Endothelial cell of umbilical vein (primary cell): ENCODE measurements at regions not wholly inside any gene's neighbourhood (a gene's known extent, or its start where the extent isn't known, plus 50 kb on each side); places are given as distances from the start of the nearest gene placed in this dataset.

Experiments used
- BruUV-seq: library from RNA; stranded (reverse); fragments of 400-500 nt; replicated peaks from 2 replicates; lab custom pipeline; 2021; lab: Mats Ljungman, UMichigan
- CTCF ChIA-PET: fragments of 300-600, 350-600 bp; sonication (Branson Sonifier 250); formaldehyde crosslinking; loops from one replicate; lab custom pipeline; 2021; ENCODE audit warnings: antibody characterized with exemption, inconsistent platforms; lab: Charles Lee
- POLR2A ChIA-PET: fragments of 300-600, 350-600 bp; sonication (Branson Sonifier 250); formaldehyde crosslinking; loops from one replicate; lab custom pipeline; 2021; ENCODE audit warnings: antibody characterized with exemption, inconsistent platforms; lab: Charles Lee
- DNase-seq: peaks from one replicate; pipeline ENCODE4 v3.0.0-alpha.2; 2011; ENCODE audit warnings: low read depth, low spot score
- FAIRE-seq: peaks from 2 replicates; lab custom pipeline; 2011; peaks lifted over from hg19 to GRCh38; lab: Jason Lieb, UNC
- H2AFZ ChIP-seq: 2 replicates; pipeline ENCODE4 v1.6.0; 2012; ENCODE audit warnings: low read depth, low read length, control low read depth, inconsistent platforms
- H3K27ac ChIP-seq: 2 replicates; pipeline ENCODE4 v1.5.1; 2011; ENCODE audit warnings: low read depth, mild to moderate bottlenecking, control low read depth, low read length, moderate library complexity; ENCODE audit not compliant: insufficient read depth
- H3K27me3 ChIP-seq, 2 experiments: 2 replicates each; pipeline versions ENCODE4 v1.6.0 to v1.6.1; 2011; ENCODE audit warnings: low read length in 2 of 2, mixed read lengths in 1 of 2; ENCODE audit not compliant: control insufficient read depth in 2 of 2, insufficient read depth in 2 of 2
- H3K36me3 ChIP-seq, 2 experiments: 2 replicates in 1 of 2; 3 replicates in 1 of 2; pipeline ENCODE4 v1.5.1; 2011; ENCODE audit warnings: low read length in 2 of 2, mild to moderate bottlenecking in 1 of 2, moderate library complexity in 1 of 2; ENCODE audit not compliant: control insufficient read depth in 2 of 2, insufficient read depth in 2 of 2; ENCODE audit errors: extremely low read depth in 1 of 2
- H3K4me1 ChIP-seq: 3 replicates; pipeline ENCODE4 v1.5.1; 2011; ENCODE audit warnings: mild to moderate bottlenecking, low read length; ENCODE audit not compliant: control insufficient read depth, insufficient read depth; ENCODE audit errors: extremely low read depth
- H3K4me2 ChIP-seq: 2 replicates; pipeline ENCODE4 v1.6.1; 2011; ENCODE audit warnings: low read length, control low read depth, mixed read lengths; ENCODE audit not compliant: insufficient read depth
- H3K4me3 ChIP-seq, 3 experiments: fragments of 200-600 bp in 1 of 3; sonication (generic), shearing (Covaris generic) in 1 of 3; replicated peaks in 1 of 3; 2 replicates each; pipeline ENCODE4 v1.5.1; 2011 to 2016; ENCODE audit warnings: control low read depth in 3 of 3, low read length in 3 of 3, mild to moderate bottlenecking in 2 of 3, inconsistent platforms in 1 of 3, low read depth in 1 of 3, moderate library complexity in 1 of 3; ENCODE audit not compliant: insufficient read depth in 1 of 3
- H3K79me2 ChIP-seq: 2 replicates; pipeline ENCODE4 v1.6.0; 2012; ENCODE audit warnings: low read length, inconsistent platforms; ENCODE audit not compliant: control insufficient read depth, insufficient read depth
- H3K9ac ChIP-seq: replicated peaks from 2 replicates; pipeline ENCODE3; 2011; ENCODE audit warnings: low read length, control low read depth; ENCODE audit not compliant: insufficient read depth; ENCODE audit errors: extremely low read depth
- H3K9me1 ChIP-seq: replicated peaks from 3 replicates; pipeline ENCODE4 v1.6.0; 2011; ENCODE audit warnings: mild to moderate bottlenecking, low read length; ENCODE audit not compliant: control insufficient read depth, insufficient read depth; ENCODE audit errors: extremely low read depth
- H3K9me3 ChIP-seq: replicated peaks from 2 replicates; pipeline ENCODE4 v1.5.1; 2012; ENCODE audit warnings: low read length, inconsistent platforms; ENCODE audit not compliant: control insufficient read depth, insufficient read depth
- H4K20me1 ChIP-seq: replicated peaks from 2 replicates; pipeline ENCODE3; 2011; ENCODE audit warnings: mild to moderate bottlenecking, low read length; ENCODE audit not compliant: control insufficient read depth, insufficient read depth; ENCODE audit errors: extremely low read depth
- EZH2 ChIP-seq: IDR thresholded peaks from 2 replicates; pipeline ENCODE4 v1.6.1; 2012; ENCODE audit warnings: borderline replicate concordance, low read depth, mild to moderate bottlenecking, moderate library complexity, low read length, inconsistent platforms; ENCODE audit not compliant: severe bottlenecking
- FOS ChIP-seq: IDR thresholded peaks from 2 replicates; pipeline ENCODE4 v1.6.1; 2011; ENCODE audit warnings: mild to moderate bottlenecking, low read length, moderate library complexity, borderline replicate concordance; ENCODE audit not compliant: insufficient read depth
- GATA2 ChIP-seq: IDR thresholded peaks from 2 replicates; pipeline ENCODE4 v1.7.0; 2011; ENCODE audit warnings: low read depth, mild to moderate bottlenecking, moderate library complexity, mixed read lengths, low read length; ENCODE audit not compliant: insufficient read length, insufficient read depth
- JUN ChIP-seq: IDR thresholded peaks from 2 replicates; pipeline ENCODE4 v1.6.1; 2011; ENCODE audit warnings: borderline replicate concordance, low read depth; ENCODE audit not compliant: insufficient read length, insufficient read depth
- MYC ChIP-seq: IDR thresholded peaks from one replicate; pipeline ENCODE4 v1.6.1; 2011; ENCODE audit warnings: mild to moderate bottlenecking, low read depth, low read length
- POLR2A ChIP-seq: IDR thresholded peaks from 2 replicates; pipeline ENCODE4 v1.6.1; 2012; ENCODE audit warnings: low read depth, mild to moderate bottlenecking, control low read depth, low read length
- POLR2AphosphoS5 ChIP-seq: IDR thresholded peaks from 2 replicates; pipeline ENCODE4 v1.6.1; 2012; ENCODE audit warnings: low read depth, mild to moderate bottlenecking, control low read depth, low read length, moderate library complexity; ENCODE audit not compliant: insufficient read depth
- dilution Hi-C: fragments of 300-500 bp; cut with MboI; formaldehyde crosslinking; loops from one replicate; pipeline ENCODE4 v1.15.0; 2019; ENCODE audit warnings: low sequenced_read_pairs; ENCODE audit not compliant: extremely low pct_ligation_motif_present
- intact Hi-C: fragments of 100-400 bp; cut with micrococcal nuclease; formaldehyde crosslinking; loops from one replicate; pipeline ENCODE4 v1.10.0; 2022
- TF ChIP-seq, protein P1 (sequence below), 2 donors: IDR thresholded peaks; 1 replicate in 1 of 2; 2 replicates in 1 of 2; pipeline ENCODE4 v1.5.1; 2011; ENCODE audit warnings: low read length in 2 of 2, mild to moderate bottlenecking in 2 of 2, moderate library complexity in 2 of 2, control low read depth in 1 of 2, inconsistent platforms in 1 of 2, low read depth in 1 of 2; ENCODE audit not compliant: insufficient read depth in 1 of 2; ENCODE audit errors: extremely low read depth in 1 of 2
- TF ChIP-seq, protein P2 (sequence below): IDR thresholded peaks from 2 replicates; pipeline ENCODE4 v1.6.1; 2011; ENCODE audit not compliant: insufficient read depth, insufficient read length

DNA sequence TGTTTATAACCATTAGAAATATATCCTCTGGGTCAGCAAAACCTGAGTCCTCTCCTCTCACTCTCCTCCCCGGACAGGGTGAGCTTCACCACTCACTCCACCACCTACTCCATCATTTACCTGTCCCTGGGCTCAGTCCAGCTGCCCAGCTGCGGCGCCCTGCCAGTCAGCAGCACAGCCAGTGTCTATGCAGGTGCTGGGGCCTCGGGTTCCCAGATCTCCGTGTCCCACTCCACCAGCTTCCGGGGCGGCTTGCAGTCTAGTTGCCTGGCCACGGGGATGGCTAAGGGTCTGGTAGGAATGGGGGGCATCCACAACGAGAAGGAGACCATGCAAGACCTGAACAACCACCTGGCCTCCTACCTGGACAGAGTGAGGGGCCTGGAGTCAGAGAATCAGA, 662.2 kb upstream of the ACTRT1 start:
- Histone ChIP-seq H3K36me3 (no peaks in the 10 kb centered on the region), H3K9ac (no peak overlapping the region), H3K79me2 (no peaks in the 10 kb centered on the region), H2AFZ (no peak overlapping the region), H3K4me2 (no peak overlapping the region), H3K9me3 (no peaks in the 10 kb centered on the region), H3K9me1 (no peaks in the 10 kb centered on the region), H3K4me1 (no peaks in the 10 kb centered on the region), H3K27ac (no peak overlapping the region), H3K27me3 (no peaks in the 10 kb centered on the region), H3K4me3 (no peak overlapping the region), H4K20me1 (no peaks in the 10 kb centered on the region)
- dilution Hi-C loops = no loop called here
- POLR2A ChIA-PET = no interaction called here
- CTCF ChIA-PET = no interaction called here
- DNase-seq = no peak
- intact Hi-C loops = no loop called here
- no peak for FAIRE-seq
- no TSS peak for BruUV-seq
- TF ChIP-seq JUN (no peak), POLR2A (no peak), GATA2 (no peak), POLR2AphosphoS5 (no peak), EZH2 (no peak), MYC (no peak), FOS (no peak)
- TF ChIP-seq, protein P1, sequence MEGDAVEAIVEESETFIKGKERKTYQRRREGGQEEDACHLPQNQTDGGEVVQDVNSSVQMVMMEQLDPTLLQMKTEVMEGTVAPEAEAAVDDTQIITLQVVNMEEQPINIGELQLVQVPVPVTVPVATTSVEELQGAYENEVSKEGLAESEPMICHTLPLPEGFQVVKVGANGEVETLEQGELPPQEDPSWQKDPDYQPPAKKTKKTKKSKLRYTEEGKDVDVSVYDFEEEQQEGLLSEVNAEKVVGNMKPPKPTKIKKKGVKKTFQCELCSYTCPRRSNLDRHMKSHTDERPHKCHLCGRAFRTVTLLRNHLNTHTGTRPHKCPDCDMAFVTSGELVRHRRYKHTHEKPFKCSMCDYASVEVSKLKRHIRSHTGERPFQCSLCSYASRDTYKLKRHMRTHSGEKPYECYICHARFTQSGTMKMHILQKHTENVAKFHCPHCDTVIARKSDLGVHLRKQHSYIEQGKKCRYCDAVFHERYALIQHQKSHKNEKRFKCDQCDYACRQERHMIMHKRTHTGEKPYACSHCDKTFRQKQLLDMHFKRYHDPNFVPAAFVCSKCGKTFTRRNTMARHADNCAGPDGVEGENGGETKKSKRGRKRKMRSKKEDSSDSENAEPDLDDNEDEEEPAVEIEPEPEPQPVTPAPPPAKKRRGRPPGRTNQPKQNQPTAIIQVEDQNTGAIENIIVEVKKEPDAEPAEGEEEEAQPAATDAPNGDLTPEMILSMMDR (IDR thresholded peaks at IDR 0.05; ENCODE audit: extremely low read depth in 1 of 2, insufficient read depth in 1 of 2, low read depth in 1 of 2, low read length in 2 of 2) = no peak
- TF ChIP-seq, protein P2, sequence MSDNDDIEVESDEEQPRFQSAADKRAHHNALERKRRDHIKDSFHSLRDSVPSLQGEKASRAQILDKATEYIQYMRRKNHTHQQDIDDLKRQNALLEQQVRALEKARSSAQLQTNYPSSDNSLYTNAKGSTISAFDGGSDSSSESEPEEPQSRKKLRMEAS = no peak
